Body of pancreas (tissue), 4 donors: ENCODE measurements at regions not wholly inside any gene's neighbourhood (a gene's known extent, or its start where the extent isn't known, plus 50 kb on each side); places are given as distances from the start of the nearest gene placed in this dataset.

Source experiments
- CTCF ChIP-seq, 7 experiments: fragments of 450-650 bp in 4 of 7; fragments of 200-600 bp in 3 of 7; sonication (generic) in 3 of 7; IDR thresholded peaks; one replicate each; pipeline ENCODE4 v1.5.1; 2016 to 2019; ENCODE audit warnings: antibody characterized with exemption in 7 of 7
- POLR2A ChIP-seq, 3 donors: fragments of 450-650 bp; IDR thresholded peaks; one replicate each; pipeline ENCODE4 v1.6.1; 2016; ENCODE audit warnings: antibody characterized with exemption in 3 of 3, mild to moderate bottlenecking in 2 of 3

- TF ChIP-seq CTCF (IDR thresholded peaks at IDR 0.05), result no peak
- no peak for TF ChIP-seq POLR2A (IDR thresholded peaks at IDR 0.05)
These were observed 248.4 kb upstream of the TSHZ3 start for GRCh38 chr19:31597616-31598015.
